ENCODE measurements at regions not wholly inside any gene's neighbourhood (a gene's known extent, or its start where the extent isn't known, plus 50 kb on each side); places are given as distances from the start of the nearest gene placed in this dataset.

- ChIA-PET POLR2A (ENCODE audit: unreplicated experiment) (no interaction called here), CTCF (no interaction called here)
- no peak for ATAC-seq
Measured at GRCh38 chr4:174133551-174133950, 149.9 kb downstream of the FBXO8 start.

GRCh38 chr4:174131901-174132300, 151.6 kb downstream of the FBXO8 start:
- TF ChIP-seq EZH2phosphoT487 (IDR thresholded peaks at IDR 0.05; ENCODE audit: borderline replicate concordance, low read length) (no peak), EZH2 (IDR thresholded peaks at IDR 0.05; ENCODE audit: low read length, unreplicated experiment) (no peak), CTCF (conservative IDR thresholded peaks at IDR 0.05; ENCODE audit: low read depth, low read length) (no peak)
- H3K9me3 ChIP-seq (ENCODE audit: low read length) = no peaks in the 10 kb centered on the region
- H3K27ac ChIP-seq (ENCODE audit: low read length) = no peak overlapping the region
- peaks cover 83% of the 10 kb centered on the region for H3K27me3 ChIP-seq (ENCODE audit: low read length)
- intact Hi-C loops (cut with micrococcal nuclease) = no loop called here
- no peaks in the 10 kb centered on the region for H3K79me2 ChIP-seq (ENCODE audit: low read length)
- H3K4me2 ChIP-seq (ENCODE audit: low read length) = no peak overlapping the region
- POLR2A ChIA-PET (ENCODE audit: unreplicated experiment) = no interaction called here
- no peaks in the 10 kb centered on the region for H3K36me3 ChIP-seq (ENCODE audit: low read depth, low read length)
- H2AFZ ChIP-seq (ENCODE audit: low read length) = no peak overlapping the region
- H3K9ac ChIP-seq (ENCODE audit: low read length) = no peak overlapping the region
- no peaks in the 10 kb centered on the region for H4K20me1 ChIP-seq (ENCODE audit: low read length)
- no peaks in the 10 kb centered on the region for H3K4me1 ChIP-seq (ENCODE audit: insufficient read depth, low read length)
- no peak overlapping the region for H3K4me3 ChIP-seq (ENCODE audit: low read length)
- CTCF ChIA-PET = no interaction called here
- no TSS peak for BruUV-seq (replicated peaks)
- H3K9me2 ChIP-seq (replicated peaks; ENCODE audit: low read length) = no peaks in the 10 kb centered on the region
- DNase-seq = no peak
- H3F3A ChIP-seq (ENCODE audit: low read length, unreplicated experiment) = no peaks in the 10 kb centered on the region
- ATAC-seq = no peak

More at GRCh38 chr4:174133551-174133950, 149.9 kb downstream of the FBXO8 start:
- no peak overlapping the region for H2AFZ ChIP-seq (ENCODE audit: low read length)
- H3K36me3 ChIP-seq (ENCODE audit: low read depth, low read length) = no peaks in the 10 kb centered on the region
- no peaks in the 10 kb centered on the region for H3K79me2 ChIP-seq (ENCODE audit: low read length)
- no TSS peak for BruUV-seq (replicated peaks)
- no peaks in the 10 kb centered on the region for H3K9me3 ChIP-seq (ENCODE audit: low read length)
- no peaks in the 10 kb centered on the region for H4K20me1 ChIP-seq (ENCODE audit: low read length)
- intact Hi-C loops (cut with micrococcal nuclease) = no loop called here
- no peaks in the 10 kb centered on the region for H3K9me2 ChIP-seq (replicated peaks; ENCODE audit: low read length)
- no peak overlapping the region for H3K27ac ChIP-seq (ENCODE audit: low read length)
- no peaks in the 10 kb centered on the region for H3F3A ChIP-seq (ENCODE audit: low read length, unreplicated experiment)
- H3K4me3 ChIP-seq (ENCODE audit: low read length) = no peak overlapping the region
- H3K9ac ChIP-seq (ENCODE audit: low read length) = no peak overlapping the region
- no peaks in the 10 kb centered on the region for H3K4me1 ChIP-seq (ENCODE audit: insufficient read depth, low read length)
- TF ChIP-seq EZH2phosphoT487 (IDR thresholded peaks at IDR 0.05; ENCODE audit: borderline replicate concordance, low read length) (no peak), CTCF (conservative IDR thresholded peaks at IDR 0.05; ENCODE audit: low read depth, low read length) (no peak), EZH2 (IDR thresholded peaks at IDR 0.05; ENCODE audit: low read length, unreplicated experiment) (no peak)
- H3K4me2 ChIP-seq (ENCODE audit: low read length) = no peak overlapping the region
- DNase-seq = no peak
- peaks cover 80% of the 10 kb centered on the region for H3K27me3 ChIP-seq (ENCODE audit: low read length)

GRCh38 chr4:174122705-174123104, 160.8 kb downstream of the FBXO8 start:
- Histone ChIP-seq H2AFZ (ENCODE audit: low read length) (no peak overlapping the region), H3K4me3 (ENCODE audit: low read length) (no peak overlapping the region), H3K27ac (ENCODE audit: low read length) (no peak overlapping the region), H3K4me1 (ENCODE audit: insufficient read depth, low read length) (0 out of 2 replicates have a peak, but pooled peaks cover 4% of the 10 kb centered on the region), H4K20me1 (ENCODE audit: low read length) (no peaks in the 10 kb centered on the region), H3K4me2 (ENCODE audit: low read length) (no peak overlapping the region), H3K79me2 (ENCODE audit: low read length) (no peaks in the 10 kb centered on the region), H3K9me2 (replicated peaks; ENCODE audit: low read length) (no peaks in the 10 kb centered on the region; the same call in 1 of the 2 replicates), H3K36me3 (ENCODE audit: low read depth, low read length) (no peaks in the 10 kb centered on the region), H3F3A (ENCODE audit: low read length, unreplicated experiment) (no peaks in the 10 kb centered on the region), H3K27me3 (ENCODE audit: low read length) (peaks cover 69% of the 10 kb centered on the region), H3K9ac (ENCODE audit: low read length) (no peak overlapping the region), H3K9me3 (ENCODE audit: low read length) (no peaks in the 10 kb centered on the region)
- no TSS peak for BruUV-seq (replicated peaks)
- POLR2A ChIA-PET (ENCODE audit: unreplicated experiment) = no interaction called here
- TF ChIP-seq EZH2 (IDR thresholded peaks at IDR 0.05; ENCODE audit: low read length, unreplicated experiment) = no peak
- TF ChIP-seq EZH2phosphoT487 (IDR thresholded peaks at IDR 0.05; ENCODE audit: borderline replicate concordance, low read length) = no peak
- TF ChIP-seq CTCF (conservative IDR thresholded peaks at IDR 0.05; ENCODE audit: low read depth, low read length) = no peak
- ATAC-seq = no peak
- DNase-seq = no peak
- CTCF ChIA-PET = no interaction called here
- intact Hi-C loops (cut with micrococcal nuclease) = loop anchor here (5.0 kb wide), 1 partner anchor 615 kb away; no protein-coding TSS in a partner anchor

Data from PC-3 (cell line).